GM12873 (cell line): ENCODE measurements at regions not wholly inside any gene's neighbourhood (a gene's known extent, or its start where the extent isn't known, plus 50 kb on each side); places are given as distances from the start of the nearest gene placed in this dataset.

ENCODE experiments used
- CTCF ChIP-seq: IDR thresholded peaks from 2 replicates; pipeline ENCODE4 v1.5.1; 2012; ENCODE audit warnings: low read depth, mild to moderate bottlenecking, moderate library complexity, low read length, control low read depth; ENCODE audit not compliant: insufficient read depth; ENCODE audit errors: missing control alignments

GRCh38 chr2:125364984-125365265 is 1291.0 kb upstream of the GYPC start:
- no peak for TF ChIP-seq CTCF

- TF ChIP-seq CTCF = no peak
Observed at GRCh38 chr2:125371867-125372266, 1284.1 kb upstream of the GYPC start.

- no peak for TF ChIP-seq CTCF
Observed at GRCh38 chr2:125373293-125373692, 1282.7 kb upstream of the GYPC start.

GRCh38 chr2:125386074-125386473 is 1269.9 kb upstream of the GYPC start:
- peak; percentile 42 for TF ChIP-seq CTCF

GRCh38 chr2:125397535-125398251 is 1258.3 kb upstream of the GYPC start:
- TF ChIP-seq CTCF = no peak

GRCh38 chr2:125398738-125399524 is 1257.0 kb upstream of the GYPC start:
- TF ChIP-seq CTCF = no peak

- TF ChIP-seq CTCF = no peak
Observed at GRCh38 chr2:125405816-125406215, 1250.1 kb upstream of the GYPC start.
